PFSK-1 (cell line): ENCODE measurements at regions not wholly inside any gene's neighbourhood (a gene's known extent, or its start where the extent isn't known, plus 50 kb on each side); places are given as distances from the start of the nearest gene placed in this dataset.

Experiments used
- POLR2AphosphoS5 ChIP-seq: IDR thresholded peaks from 2 replicates; pipeline ENCODE4 v1.6.1; 2012; ENCODE audit warnings: low read depth, mild to moderate bottlenecking, control low read depth, low read length, moderate library complexity
- SIN3A ChIP-seq: IDR thresholded peaks from 2 replicates; pipeline ENCODE4 v1.6.1; 2012; ENCODE audit warnings: mild to moderate bottlenecking, low read length, moderate library complexity, borderline replicate concordance; ENCODE audit not compliant: insufficient read depth

DNA sequence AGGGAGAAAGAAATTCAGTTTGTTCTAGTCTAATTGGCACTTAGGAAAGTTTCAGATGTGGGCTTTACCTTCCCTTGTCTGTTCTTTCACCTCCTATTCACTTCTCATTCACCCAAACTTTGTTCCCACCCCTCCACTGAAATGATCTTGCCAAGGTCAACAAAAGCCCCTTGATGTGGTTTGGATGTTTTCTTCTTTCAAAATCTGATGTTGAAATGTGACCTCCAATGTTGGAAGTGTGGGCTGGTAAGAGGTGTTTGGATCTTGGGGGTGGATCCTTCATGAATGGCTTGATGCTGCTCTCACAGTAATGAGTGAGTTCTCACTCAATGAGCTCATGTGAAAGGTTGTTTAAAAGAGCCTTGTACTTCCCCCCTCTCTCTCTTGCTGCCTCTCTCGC lies 379.3 kb downstream of the HHIPL2 start:
- TF ChIP-seq SIN3A (no peak), POLR2AphosphoS5 (no peak)
